Natural killer cell (primary cell): ENCODE measurements at regions not wholly inside any gene's neighbourhood (a gene's known extent, or its start where the extent isn't known, plus 50 kb on each side); places are given as distances from the start of the nearest gene placed in this dataset.

ENCODE experiments used
- ATAC-seq, 3 donors: fragments of 150-1000 bp in 2 of 3; fragments of 200-7000 bp in 1 of 3; cut with Tn5 transposase; 1 replicate in 1 of 3; 2 replicates in 2 of 3; pipeline ENCODE4 v1.10.0; 2021; ENCODE audit warnings: mild to moderate bottlenecking in 2 of 3, moderate library complexity in 2 of 3
- DNase-seq, 2 donors: peaks; one replicate each; pipeline versions ENCODE4 v3.0.0 to v3.0.0-alpha.2; 2013 to 2021; ENCODE audit warnings: mixed read lengths in 1 of 2
- H3K27ac ChIP-seq: one replicate; pipeline ENCODE4 v1.5.1; 2013; ENCODE audit warnings: mild to moderate bottlenecking, low read length
- H3K27me3 ChIP-seq: one replicate; pipeline ENCODE4 v1.6.1; 2013; ENCODE audit warnings: low read length; ENCODE audit not compliant: control insufficient read depth, insufficient read depth
- H3K36me3 ChIP-seq: one replicate; pipeline ENCODE4 v1.6.1; 2013; ENCODE audit warnings: low read length; ENCODE audit not compliant: control insufficient read depth, insufficient read depth
- H3K4me1 ChIP-seq: one replicate; pipeline ENCODE4 v1.6.1; 2013; ENCODE audit warnings: low read length; ENCODE audit not compliant: control insufficient read depth, insufficient read depth
- H3K4me3 ChIP-seq: one replicate; pipeline ENCODE4 v1.5.1; 2013; ENCODE audit warnings: low read length
- H3K9me3 ChIP-seq: one replicate; pipeline ENCODE4 v1.6.1; 2013; ENCODE audit warnings: low read length; ENCODE audit not compliant: control insufficient read depth, insufficient read depth
- H3K27ac Mint-ChIP-seq, 2 donors: one replicate each; pipeline ENCODE4 v1.8.0; 2022; ENCODE audit warnings: mild to moderate bottlenecking in 2 of 2, mixed read lengths in 2 of 2, moderate library complexity in 1 of 2
- H3K27me3 Mint-ChIP-seq, 2 donors: one replicate each; pipeline ENCODE4 v1.8.0; 2022; ENCODE audit warnings: low read depth in 2 of 2, mixed read lengths in 2 of 2
- H3K36me3 Mint-ChIP-seq: one replicate; pipeline ENCODE4 v1.8.0; 2022; ENCODE audit warnings: mixed read lengths
- H3K4me1 Mint-ChIP-seq, 2 donors: one replicate each; pipeline ENCODE4 v1.8.0; 2022; ENCODE audit warnings: mixed read lengths in 2 of 2
- H3K4me3 Mint-ChIP-seq: one replicate; pipeline ENCODE4 v1.8.0; 2022; ENCODE audit warnings: mild to moderate bottlenecking, moderate library complexity, mixed read lengths
- H3K9me3 Mint-ChIP-seq, 2 donors: one replicate each; pipeline ENCODE4 v1.8.0; 2022; ENCODE audit warnings: mixed read lengths in 2 of 2
- CTCF ChIP-seq: fragments of 200-600 bp; IDR thresholded peaks from one replicate; pipeline ENCODE4 v1.8.0; 2022; ENCODE audit warnings: antibody characterized with exemption
- WGBS: methylation state at CpG from one replicate; pipeline ENCODE4 v1.1.7; 2013; ENCODE audit warnings: missing lambda C conversion rate; ENCODE audit not compliant: insufficient coverage; 5-methylcytosine and 5-hydroxymethylcytosine counted together
- intact Hi-C: fragments of 100-400 bp; cut with micrococcal nuclease; formaldehyde crosslinking; loops from one replicate; pipeline ENCODE4 v1.14.2; 2022

DNA sequence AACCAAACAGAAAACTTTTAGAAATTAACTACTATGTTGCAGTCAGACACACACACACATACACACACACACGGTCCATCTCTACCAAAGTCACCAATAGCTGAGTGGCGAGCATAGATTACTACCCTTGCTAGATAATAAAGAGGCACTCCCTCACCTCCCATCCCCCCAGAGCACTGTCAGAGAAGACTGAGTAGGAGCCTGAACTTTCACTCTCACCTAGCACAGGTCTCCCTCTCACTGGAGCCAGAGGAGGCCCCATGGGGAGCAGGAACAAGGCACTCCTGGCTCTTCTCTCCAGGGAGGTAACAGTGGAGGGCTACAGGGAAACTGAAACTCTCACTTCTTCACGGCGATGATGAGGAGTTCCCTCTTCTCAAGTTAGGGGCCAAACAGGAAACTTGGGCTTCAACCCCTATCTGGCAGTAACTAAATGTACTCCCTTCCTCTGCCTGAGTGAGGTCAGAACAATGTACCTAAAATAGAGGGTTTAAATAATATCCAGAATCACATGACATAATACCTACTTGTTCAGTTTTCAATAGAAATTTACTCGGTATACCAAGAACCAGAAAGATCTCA, 975.3 kb upstream of the GBE1 start:
- WGBS = 24% methylated on average over 4 of the region's 5 CpGs
- intact Hi-C loops = no loop called here

GRCh38 chr3:82715091-82715856, 953.8 kb upstream of the GBE1 start:
- H3K4me3 ChIP-seq = no peak overlapping the region
- peaks cover 13 to 36% of the 10 kb centered on the region in 2 donors for H3K9me3 Mint-ChIP-seq
- H3K27me3 ChIP-seq = no peaks in the 10 kb centered on the region
- H3K9me3 ChIP-seq = peaks cover 12% of the 10 kb centered on the region
- H3K36me3 ChIP-seq = no peaks in the 10 kb centered on the region
- TF ChIP-seq CTCF = no peak
- no peak for ATAC-seq
- H3K4me3 Mint-ChIP-seq = no peak overlapping the region
- no peaks in the 10 kb centered on the region for H3K4me1 Mint-ChIP-seq
- peaks cover 8% of the 10 kb centered on the region for H3K36me3 Mint-ChIP-seq
- H3K27ac Mint-ChIP-seq = no peak overlapping the region
- H3K27ac ChIP-seq = no peak overlapping the region
- WGBS = 95% methylated on average over 53 of the region's 53 CpGs
- H3K4me1 ChIP-seq = no peaks in the 10 kb centered on the region
- no peak for DNase-seq
- intact Hi-C loops = no loop called here
- H3K27me3 Mint-ChIP-seq = no peaks in the 10 kb centered on the region

More for the DNA sequence above, 975.3 kb upstream of the GBE1 start:
- H3K9me3 Mint-ChIP-seq = peaks cover 4 to 8% of the 10 kb centered on the region in 2 donors
- TF ChIP-seq CTCF = no peak
- Histone ChIP-seq H3K27ac (no peak overlapping the region), H3K9me3 (no peaks in the 10 kb centered on the region), H3K27me3 (no peaks in the 10 kb centered on the region), H3K36me3 (no peaks in the 10 kb centered on the region), H3K4me3 (no peak overlapping the region), H3K4me1 (no peaks in the 10 kb centered on the region)
- H3K36me3 Mint-ChIP-seq = no peaks in the 10 kb centered on the region
- ATAC-seq = no peak
- H3K27me3 Mint-ChIP-seq = no peaks in the 10 kb centered on the region
- no peak for DNase-seq
- no peaks in the 10 kb centered on the region for H3K4me1 Mint-ChIP-seq
- no peak overlapping the region for H3K27ac Mint-ChIP-seq
- H3K4me3 Mint-ChIP-seq = no peak overlapping the region

DNA sequence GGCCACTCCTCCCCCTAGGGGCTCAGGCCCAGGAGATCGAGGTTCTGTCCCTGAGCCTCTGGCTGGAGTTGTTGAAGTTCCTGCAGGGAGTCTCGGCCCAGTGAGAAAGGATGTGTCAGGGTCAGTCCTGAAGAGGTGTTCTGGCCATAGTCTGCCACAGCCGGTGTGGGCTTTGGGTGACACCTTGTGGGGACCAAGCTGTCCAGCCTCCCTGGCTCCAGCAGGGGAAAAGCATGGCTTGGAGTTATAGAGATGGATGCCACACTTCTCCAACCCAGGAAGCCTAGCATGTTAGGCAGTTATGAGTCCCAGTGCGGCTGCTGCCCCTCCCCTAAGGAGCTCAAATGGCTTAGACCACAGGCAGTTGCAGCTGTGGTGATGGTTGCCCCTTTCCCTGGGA, 945.6 kb upstream of the GBE1 start:
- 79% methylated on average over 4 of the region's 4 CpGs for WGBS
- ATAC-seq = no peak
- H3K4me3 ChIP-seq = no peak overlapping the region

More for the DNA sequence above, 945.6 kb upstream of the GBE1 start:
- Mint-ChIP-seq H3K27me3 (no peaks in the 10 kb centered on the region), H3K4me1 (no peaks in the 10 kb centered on the region), H3K4me3 (no peak overlapping the region), H3K9me3 (peaks cover 30 to 44% of the 10 kb centered on the region in 2 donors), H3K36me3 (peaks cover 17% of the 10 kb centered on the region), H3K27ac (no peak overlapping the region)
- peaks cover 22% of the 10 kb centered on the region for H3K9me3 ChIP-seq
- H3K4me1 ChIP-seq = no peaks in the 10 kb centered on the region
- no peak for TF ChIP-seq CTCF
- H3K27ac ChIP-seq = no peak overlapping the region
- no peaks in the 10 kb centered on the region for H3K36me3 ChIP-seq
- no peak for DNase-seq
- intact Hi-C loops = no loop called here
- no peaks in the 10 kb centered on the region for H3K27me3 ChIP-seq
